Non-pigmented ciliary epithelial cell (primary cell): ENCODE measurements at regions not wholly inside any gene's neighbourhood (a gene's known extent, or its start where the extent isn't known, plus 50 kb on each side); places are given as distances from the start of the nearest gene placed in this dataset.
"Not testable (repeated sequence)": the region's sequence is repeated elsewhere in the genome, so short reads cannot be mapped to it uniquely, and the experiment has no call there.

Experiments
- DNase-seq: peaks from one replicate; pipeline ENCODE4 v3.0.0-alpha.2; 2010; ENCODE audit warnings: low read depth

DNA sequence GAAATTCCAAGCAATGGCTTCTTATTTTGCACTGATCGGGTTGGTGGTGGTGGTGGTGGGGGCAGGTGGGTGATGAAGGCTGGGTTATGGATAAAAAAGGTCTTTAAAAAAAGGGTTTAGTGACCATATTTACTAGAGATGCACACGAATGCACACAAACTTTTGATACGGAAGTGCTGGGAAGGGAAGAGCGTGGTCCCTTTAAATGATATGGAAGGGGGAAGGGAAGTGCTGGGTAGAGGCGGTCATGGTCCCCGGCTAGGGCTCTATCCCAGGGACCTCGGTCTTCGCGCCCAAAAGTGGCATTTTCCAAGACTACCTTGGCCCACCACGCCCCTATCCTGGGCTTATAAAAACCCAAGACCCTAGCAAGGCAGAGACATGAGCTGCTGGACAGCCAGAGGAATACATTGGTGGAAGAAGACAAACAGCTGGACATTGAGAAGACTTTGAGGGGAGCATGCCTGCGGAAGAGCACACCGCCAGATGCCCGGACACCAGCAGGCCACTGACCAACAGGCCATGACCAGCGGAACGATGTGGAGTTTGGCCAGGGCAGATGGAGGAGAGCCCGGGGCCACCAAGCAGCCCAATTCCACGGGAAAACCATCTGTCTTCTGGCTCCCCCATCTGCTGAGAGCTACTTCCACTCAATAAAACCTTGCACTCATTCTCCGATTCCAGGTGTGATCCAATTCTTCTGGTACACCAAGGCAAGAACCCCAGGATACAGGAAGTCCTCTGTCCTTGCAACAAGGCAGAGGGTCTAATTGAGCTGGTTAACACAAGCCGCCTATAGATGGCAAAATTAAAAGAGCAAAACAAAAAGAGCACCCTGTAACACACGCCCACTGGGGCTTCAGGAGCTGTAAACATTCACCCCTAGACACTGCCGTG, 1720.2 kb downstream of the MRPL39 start:
- DNase-seq: no peak

DNA sequence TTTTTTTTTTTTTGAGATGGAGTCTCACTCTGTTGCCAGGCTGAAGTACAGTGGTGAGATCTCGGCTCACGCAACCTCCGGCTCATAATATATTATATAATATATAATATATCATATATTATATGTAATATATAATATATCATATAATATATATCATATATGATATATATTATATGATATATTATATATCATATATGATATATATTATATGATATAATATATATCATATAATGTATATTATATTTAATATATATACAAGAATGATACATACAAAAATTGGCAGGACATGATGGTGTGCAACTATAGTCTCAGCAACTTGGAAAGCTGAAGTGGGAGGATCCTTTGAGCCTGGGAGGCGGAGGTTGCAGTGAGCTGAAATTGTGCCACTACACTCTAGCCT, 1725.5 kb downstream of the MRPL39 start:
- no peak for DNase-seq

DNA sequence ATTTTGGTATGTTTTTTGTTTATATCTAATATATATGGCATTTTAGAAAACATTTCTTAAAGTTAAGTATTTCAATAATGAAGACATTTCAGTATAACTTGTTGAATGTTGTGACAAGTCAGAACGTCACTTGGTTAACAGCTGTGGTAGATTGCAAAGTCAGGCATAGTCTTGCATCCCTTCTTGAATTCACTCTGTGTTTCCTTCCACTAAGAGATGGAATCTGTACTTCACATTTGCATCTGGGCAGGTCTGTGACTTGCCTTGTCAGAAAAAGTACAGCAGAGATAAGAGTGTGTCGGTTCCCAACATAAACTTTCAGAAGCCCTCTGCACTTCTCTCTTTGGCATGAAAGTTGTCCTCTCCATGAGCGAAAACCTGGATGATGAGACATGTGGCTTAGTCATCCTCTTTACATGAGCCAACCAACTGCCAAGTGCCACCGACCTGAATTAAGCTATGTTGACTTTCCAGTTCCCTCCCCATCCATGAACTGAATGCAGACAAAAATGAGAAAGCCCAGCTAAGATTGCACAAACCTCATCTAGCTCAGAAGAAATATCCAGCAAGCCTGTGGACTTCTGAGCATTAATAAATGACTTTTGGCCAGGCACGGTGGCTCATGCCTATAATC, 1730.2 kb downstream of the MRPL39 start:
- DNase-seq: no peak

DNA sequence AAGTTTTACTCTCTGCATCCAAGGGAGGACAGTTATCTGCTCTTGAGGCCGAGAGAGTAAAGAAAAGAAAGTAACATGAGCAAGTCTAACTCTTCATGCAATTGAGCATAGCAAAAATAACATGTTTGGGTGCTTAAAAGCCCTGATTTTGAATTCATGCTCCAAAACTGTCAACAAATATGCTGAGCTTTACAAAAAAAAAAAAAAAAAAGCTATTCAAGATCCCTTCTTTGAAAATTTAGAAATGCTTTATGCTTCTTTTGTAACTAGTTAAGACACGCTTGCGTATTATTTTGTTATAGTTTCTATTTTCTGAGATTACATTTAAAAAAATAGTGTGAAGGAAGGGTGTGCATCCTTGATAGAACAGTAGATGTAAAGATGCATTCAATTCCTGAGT, 1733.0 kb downstream of the MRPL39 start:
- no peak for DNase-seq

DNA sequence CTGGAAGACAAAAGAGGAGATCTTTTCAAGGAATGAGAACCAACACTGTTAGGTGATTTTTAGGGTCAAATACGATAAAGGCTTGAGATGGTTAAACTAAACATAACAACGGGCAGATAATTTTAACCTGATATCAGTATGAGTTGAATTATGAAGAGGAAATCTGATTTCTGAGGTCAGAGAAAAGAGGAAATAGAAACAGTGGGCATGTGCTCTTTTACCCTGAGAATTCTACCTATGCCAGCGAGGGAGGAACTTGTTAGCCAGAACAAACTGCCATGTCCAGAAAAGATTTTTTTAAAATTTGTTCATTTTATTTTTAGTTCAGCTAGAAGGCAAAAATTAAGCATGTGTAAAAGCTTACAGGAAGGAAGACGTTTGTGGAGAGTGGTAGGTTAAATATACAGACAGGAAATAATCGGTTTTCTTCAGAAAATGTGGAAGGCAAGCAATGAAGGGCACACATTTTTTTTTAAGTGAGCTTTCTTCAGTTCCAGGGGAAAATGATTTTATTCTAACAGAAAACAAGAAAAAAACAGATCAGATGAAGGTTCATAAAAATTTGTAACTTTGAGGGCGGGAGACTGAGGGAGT, 1745.3 kb downstream of the MRPL39 start:
- DNase-seq: no peak

DNA sequence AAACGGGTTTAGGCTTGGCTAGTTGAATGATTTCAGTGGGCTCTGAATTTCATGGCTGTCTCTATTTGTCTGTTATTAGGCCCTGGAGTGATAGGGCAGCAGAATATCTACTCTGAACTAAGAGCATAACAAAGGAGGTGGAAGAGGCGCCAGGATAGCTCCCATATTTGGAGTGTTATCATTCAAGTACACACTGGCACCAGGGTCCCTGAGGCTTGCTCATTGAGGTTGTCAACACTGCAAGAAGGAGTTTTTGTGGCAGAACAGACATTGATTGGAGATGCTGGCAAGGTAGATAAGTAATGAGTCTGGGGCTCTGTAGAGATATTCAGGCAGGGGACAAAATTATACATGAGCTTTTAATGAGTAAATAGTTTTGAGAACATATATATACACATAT, 1748.4 kb downstream of the MRPL39 start:
- no peak for DNase-seq

DNA sequence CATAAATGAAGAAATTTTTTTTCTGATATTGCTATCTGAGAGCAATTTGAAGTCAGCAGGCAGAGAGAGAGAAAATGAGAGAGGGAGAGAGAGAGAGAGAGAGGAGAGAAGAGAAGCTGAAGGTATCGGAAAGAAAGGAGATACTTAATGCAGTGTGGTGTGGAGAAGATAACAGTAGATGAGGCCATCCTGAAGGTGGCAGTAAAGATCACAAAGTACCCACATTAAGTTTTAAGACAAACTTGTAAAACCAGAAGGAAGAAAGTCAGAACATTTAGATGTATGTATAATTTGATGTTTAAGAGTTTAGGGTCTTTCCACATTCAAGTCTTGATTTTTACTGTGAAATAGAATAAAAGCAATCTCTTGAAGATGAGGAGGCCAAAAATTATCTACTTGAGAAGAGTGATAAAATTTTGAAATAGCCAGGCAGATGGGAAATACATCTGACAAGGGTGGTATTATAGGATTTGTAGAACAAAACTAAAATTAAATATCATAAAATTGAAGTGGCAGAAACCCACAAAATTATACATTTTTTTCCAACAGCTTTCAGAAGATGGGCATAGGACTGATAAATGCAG, 1753.4 kb downstream of the MRPL39 start:
- peak; percentile 14 for DNase-seq

DNA sequence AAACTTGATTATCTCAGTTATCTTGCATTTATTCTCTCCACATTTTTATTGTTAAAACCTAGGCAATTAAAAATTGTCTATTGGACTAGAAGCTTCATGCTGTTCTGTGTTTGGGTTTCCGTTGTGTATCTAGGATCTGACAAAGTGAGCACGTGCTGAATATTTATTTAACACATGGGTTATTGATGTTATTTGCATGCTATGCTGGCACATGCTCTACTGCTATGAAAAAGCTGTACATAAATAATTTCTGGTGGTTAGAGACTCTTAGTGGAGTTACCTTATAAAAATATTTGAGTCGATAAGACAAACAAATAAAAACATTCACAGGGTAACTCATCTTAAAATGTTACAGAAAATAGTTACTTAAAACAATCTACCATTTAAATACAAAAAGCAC, 1769.7 kb downstream of the MRPL39 start:
- no peak for DNase-seq

DNA sequence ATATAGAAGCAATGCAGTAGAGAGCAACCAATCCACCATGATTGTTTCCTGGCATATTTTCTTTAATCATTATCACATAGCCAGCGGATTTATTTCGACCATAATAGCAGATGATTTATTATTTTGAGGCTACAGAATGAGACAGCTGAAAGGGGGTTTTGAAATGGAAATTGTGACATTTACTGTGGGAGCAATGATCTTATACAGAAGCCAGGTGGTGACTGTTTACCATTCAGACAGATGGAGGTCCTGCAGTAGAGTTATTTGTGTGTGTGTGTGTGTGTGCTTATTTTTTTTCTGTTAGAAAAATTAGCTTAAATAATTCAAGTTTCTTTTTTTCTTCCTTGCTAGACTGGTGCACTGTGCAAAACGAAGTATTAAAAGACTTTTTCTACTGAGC, 1784.5 kb downstream of the MRPL39 start:
- DNase-seq: no peak

DNA sequence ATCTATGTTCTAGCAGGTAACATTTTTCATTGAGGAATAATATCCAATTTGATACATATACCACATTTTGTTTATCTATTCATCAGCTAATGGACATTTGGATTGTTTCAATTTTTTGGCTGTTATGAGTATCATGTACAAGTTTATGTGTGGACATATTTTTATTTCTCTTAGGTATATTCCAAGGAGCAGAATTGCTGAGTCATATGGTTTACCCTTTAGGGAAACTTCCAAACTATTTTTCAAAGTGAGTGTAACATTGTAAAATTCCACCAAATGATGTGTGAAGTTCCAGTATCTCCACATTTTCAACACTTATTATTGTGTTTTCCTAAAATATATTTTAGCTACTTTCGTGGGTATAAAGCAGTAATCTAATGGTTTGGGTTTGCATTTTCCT, 1789.9 kb downstream of the MRPL39 start:
- no peak for DNase-seq

DNA sequence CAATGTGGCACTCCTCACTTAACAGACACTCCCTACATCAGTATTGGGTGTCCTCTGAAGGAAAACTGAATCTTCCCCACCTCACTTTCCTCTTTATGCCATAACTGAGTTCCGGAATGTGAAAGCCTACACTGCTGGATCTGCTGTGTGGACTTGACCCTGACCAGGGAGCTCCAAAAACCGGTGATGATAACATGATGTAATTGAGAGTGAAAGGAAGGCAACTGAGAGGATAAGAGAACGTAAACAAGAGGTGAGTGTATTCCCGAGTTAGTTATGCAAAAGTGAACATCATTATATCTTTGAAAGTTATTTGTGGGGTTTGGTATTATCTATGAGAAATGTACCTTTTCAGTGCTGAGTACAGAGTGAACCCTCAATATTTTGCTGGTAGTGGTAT, 1794.8 kb downstream of the MRPL39 start:
- no peak for DNase-seq

DNA sequence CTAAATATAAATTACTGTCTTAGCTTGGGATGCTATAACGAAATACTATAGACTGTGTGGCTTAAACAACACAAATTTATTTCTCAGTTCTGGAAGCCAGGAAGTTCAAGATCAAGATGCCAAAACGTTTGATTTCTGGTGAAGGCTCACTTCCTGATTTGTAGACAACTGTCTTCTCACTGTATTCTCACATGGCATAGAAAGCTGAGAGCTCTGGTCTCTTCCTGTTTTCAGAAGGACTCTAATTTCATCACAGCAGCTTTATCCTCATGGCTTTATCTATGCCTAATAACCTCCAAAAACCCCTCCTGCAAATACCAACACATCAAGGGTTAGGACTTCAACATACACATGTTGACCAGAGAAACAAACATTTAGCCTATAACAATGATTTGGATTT, 1795.5 kb downstream of the MRPL39 start:
- DNase-seq: no peak

DNA sequence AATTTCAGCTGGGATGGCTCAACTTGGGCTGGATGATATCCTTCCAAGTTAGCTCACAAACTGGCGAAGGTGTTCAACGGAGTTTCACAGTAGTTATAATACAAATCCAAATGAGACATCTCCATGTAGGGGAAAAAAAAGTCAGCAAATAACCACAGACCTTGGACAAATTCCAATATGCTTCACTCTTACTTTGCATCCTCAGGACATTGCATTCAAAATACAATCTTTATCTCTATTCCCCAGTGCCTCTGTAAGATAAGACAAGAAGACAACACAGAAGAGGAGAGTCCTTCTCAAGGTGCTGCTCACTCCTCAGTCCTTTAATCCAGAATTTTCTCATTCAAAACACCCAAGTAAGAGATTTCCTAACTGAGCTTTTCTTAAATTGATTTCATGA, 1797.7 kb downstream of the MRPL39 start:
- DNase-seq: no peak

DNA sequence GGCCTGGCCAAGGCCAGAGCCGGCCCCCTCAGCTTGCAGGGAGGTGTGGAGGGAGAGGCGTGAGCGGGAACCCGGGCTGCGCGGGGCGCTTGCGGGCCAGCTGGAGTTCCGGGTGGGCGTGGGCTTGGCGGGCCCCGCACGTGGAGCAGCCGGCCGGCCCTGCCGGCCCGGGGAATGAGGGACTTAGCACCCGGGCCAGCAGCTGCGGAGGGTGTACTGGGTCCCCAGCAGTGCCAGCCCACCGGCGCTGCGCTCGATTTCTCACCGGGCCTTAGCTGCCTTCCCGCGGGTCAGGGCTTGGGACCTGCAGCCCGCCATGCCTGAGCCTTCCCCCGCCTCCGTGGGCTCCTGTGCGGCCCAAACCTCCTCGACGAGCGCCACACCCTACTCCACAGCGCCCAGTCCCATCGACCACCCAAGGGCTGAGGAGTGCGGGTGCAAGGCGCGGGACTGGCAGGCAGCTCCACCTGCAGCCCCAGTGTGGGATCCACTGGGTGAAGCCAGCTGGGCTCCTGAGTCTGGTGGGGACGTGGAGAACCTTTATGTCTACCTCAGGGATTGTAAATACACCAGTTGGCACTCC, 1800.2 kb downstream of the MRPL39 start:
- DNase-seq: not testable (repeated sequence)

DNA sequence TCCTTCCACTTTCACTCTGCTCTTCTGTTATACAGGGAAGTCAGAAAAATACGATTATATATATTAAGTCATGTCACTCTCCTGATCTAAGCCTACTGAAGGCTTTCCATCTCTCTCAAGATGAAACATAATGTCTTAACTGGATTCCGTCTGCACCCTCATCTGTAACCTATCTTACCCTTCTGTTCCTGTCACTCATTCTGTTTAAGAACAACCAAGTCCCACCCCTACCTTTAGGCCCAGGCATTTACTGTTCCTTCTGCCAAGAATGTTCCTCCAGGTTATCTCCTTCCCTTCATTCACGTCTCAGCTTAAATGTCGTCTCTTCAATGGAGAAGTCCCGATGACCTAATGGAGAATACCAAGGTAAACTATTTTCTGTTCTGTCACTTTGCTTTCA, 1802.4 kb downstream of the MRPL39 start:
- DNase-seq: no peak

DNA sequence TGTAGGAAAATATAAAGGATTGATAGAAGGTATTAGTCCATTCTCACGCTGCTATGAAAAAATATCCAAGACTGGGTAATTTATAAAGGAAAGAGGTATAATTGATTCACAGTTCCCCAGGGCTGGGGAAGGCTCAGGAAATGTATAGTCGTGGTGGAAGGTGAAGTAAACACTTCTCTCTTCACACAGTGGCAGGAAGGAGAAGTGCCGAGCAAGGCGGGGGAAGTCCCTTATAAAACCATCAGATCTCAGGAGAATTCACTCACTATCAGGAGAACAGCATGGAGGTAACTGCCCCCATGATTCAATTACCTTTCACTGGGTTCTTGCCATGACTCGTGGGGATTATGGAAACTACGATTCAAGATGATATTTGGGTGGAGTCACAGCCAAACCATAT, 1806.0 kb downstream of the MRPL39 start:
- no peak for DNase-seq

DNA sequence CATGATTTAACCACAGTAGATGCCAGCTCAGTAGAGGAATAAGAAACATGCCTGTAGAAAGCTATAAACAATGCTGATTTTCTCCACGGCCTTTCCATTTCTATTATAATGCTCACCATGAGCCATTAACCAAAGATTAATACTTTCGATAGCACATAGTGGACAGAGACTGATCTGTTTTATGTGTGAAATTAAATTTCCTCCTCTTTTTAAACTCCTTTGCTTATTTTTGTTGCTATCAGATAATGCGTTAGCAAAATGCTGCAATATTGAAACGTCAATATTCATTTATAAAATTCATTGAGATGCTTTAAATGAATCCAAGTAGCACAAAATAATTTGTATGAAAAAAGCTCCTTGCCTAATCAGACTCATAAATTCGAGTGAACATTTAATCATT, 1807.9 kb downstream of the MRPL39 start:
- no peak for DNase-seq

DNA sequence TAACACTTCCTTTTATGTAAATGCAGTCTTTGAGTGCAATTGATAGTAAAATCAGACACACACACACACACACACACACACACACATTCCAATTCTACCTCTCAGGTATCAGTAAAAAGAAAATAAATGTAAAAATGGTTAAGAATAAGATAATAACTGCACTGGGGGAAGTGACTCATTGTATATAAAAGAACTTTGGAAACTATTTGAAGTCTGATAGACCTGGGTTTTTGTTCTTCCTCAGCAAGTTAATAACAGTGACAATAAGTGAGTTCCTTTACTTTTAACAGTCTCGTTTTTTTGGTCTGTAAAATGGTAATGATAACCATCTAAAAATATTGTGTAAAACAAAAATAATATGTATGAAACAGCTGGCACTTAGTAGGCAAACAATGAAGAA, 1815.0 kb downstream of the MRPL39 start:
- no peak for DNase-seq

DNA sequence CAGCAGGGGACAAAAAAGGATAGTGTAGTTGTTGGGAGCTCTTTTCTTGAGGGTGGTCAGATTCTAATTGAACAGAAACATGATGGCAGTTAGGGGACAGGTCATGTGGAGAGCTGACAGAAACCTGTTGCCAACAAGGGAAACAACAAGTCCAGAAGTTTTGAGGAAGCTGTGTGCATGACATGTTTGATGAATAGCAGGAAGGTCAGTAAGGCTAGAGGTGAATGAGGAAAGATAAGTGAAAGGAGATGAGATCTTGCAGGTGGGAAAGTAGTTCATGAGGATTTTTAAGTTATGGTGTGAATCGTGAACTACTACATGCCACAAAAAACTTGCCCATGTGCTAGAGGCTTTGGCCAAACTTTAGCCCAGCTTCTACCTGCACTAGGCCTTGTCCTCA, 1817.4 kb downstream of the MRPL39 start:
- no peak for DNase-seq

DNA sequence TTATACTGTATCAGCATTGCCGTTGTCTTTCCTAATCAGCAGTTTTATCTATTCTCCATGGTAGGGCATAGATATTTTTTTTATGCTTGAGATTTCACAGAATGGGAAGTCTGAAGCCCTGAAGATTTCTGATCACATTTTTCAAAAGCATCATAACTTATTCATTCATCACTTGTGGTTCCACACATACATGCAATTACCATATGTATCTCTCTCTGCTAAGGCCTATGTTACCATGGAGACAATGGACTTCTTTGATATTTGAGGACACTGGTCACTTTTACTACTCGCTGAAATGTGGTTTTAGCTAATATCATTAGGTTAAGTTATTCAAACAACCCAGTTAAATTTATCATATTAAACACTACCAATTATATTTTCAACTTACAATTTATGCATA, 1827.0 kb downstream of the MRPL39 start:
- no peak for DNase-seq

DNA sequence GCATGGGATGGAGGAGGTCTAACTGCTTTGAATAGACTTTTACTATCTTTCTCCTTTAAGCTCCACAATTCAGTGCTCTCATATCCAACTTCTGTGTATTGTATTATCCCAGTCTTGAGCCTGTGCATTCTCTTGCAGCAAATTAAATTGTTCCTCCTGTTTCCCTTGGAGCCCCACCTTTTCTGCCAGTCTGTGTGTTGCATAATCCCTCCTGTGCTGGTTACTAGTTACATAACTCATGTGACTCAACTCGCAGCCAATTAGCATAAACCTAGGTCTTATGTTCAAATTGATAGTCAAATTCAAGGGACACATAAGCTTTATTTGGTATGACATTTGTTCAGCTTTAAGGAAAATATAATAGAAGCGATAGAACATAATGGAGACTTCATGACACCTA, 1863.5 kb downstream of the MRPL39 start:
- no peak for DNase-seq

DNA sequence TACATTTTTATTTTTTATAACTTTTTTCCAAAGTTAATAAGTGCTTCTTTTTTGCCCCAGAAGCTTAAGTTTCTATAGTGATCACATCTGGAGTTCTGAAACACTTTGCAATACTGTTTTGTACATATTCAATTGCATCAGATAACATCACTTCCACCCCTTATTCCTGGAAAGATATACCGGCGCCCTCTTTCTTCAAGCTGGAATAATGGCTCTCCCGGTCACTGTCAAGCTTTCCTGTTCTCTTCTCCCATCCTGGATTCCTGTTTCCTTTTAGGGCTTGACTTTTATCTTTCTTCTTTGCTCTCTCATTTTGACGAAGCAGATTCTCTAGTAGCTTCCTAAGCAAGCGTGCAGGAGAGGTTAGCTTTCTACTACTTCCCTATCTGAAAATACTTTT, 1866.8 kb downstream of the MRPL39 start:
- DNase-seq: no peak

DNA sequence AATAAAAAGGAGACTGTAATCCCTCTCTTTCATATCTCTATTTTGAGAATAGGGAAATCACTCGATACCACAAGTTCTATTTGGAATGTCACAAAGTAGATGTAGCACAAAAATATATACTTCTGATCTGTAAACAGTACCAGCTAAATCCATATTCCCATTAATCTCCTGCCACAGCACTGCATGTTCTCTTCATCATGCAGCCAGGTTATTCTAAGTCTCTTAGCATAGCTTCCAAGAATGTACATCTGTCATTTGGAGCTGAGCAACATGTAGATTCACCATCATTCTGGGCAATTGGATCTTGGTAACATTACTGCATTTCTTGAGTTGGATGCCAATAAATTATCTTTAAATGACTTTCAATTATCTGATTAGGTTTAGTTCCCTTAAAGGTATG, 1874.5 kb downstream of the MRPL39 start:
- DNase-seq: no peak
